HG03103 (cell line): ENCODE measurements at regions not wholly inside any gene's neighbourhood (a gene's known extent, or its start where the extent isn't known, plus 50 kb on each side); places are given as distances from the start of the nearest gene placed in this dataset.
A peak's percentile ranks its signal among the peaks of the same experiment; 100 is the strongest.

ENCODE experiments used
- ATAC-seq: cut with Tn5 transposase; IDR thresholded peaks from one replicate; pipeline ENCODE4 v1.9.1; 2021; ENCODE audit warnings: low read depth; ENCODE audit not compliant: unreplicated experiment

- no peak for ATAC-seq
Observed at GRCh38 chr3:88209356-88209755, 59.6 kb downstream of the C3orf38 start.

GRCh38 chr3:88211096-88211890 lies 61.5 kb downstream of the C3orf38 start:
- no peak for ATAC-seq

- ATAC-seq, result peak; percentile 86
Observed at GRCh38 chr3:88219138-88219792, 69.5 kb downstream of the C3orf38 start.

- no peak for ATAC-seq
Observed at GRCh38 chr3:88220126-88220525, 70.4 kb downstream of the C3orf38 start.

- ATAC-seq, result no peak
Observed at GRCh38 chr3:88221726-88222125, 72.0 kb downstream of the C3orf38 start.

GRCh38 chr3:88222343-88222742 lies 72.6 kb downstream of the C3orf38 start:
- ATAC-seq, result no peak

- ATAC-seq, result no peak
Observed at GRCh38 chr3:88225326-88226008, 75.7 kb downstream of the C3orf38 start.

GRCh38 chr3:88226910-88227309 lies 77.2 kb downstream of the C3orf38 start:
- ATAC-seq, result no peak

GRCh38 chr3:88230638-88231037 lies 80.9 kb downstream of the C3orf38 start:
- ATAC-seq, result no peak

- no peak for ATAC-seq
Observed at GRCh38 chr3:88231207-88231606, 81.4 kb downstream of the C3orf38 start.

GRCh38 chr3:88231632-88232031 lies 81.9 kb downstream of the C3orf38 start:
- ATAC-seq, result no peak

- no peak for ATAC-seq
Observed at GRCh38 chr3:88235102-88235501, 85.3 kb downstream of the C3orf38 start.

- ATAC-seq, result no peak
Observed at GRCh38 chr3:88239870-88240269, 90.1 kb downstream of the C3orf38 start.

GRCh38 chr3:88248658-88249057 lies 98.9 kb downstream of the C3orf38 start:
- ATAC-seq, result no peak

- no peak for ATAC-seq
Observed at GRCh38 chr3:88259045-88259444, 109.3 kb downstream of the C3orf38 start.

- no peak for ATAC-seq
Observed at GRCh38 chr3:88262527-88262926, 112.8 kb downstream of the C3orf38 start.

GRCh38 chr3:88263417-88264100 lies 113.8 kb downstream of the C3orf38 start:
- no peak for ATAC-seq

GRCh38 chr3:88267441-88267840 lies 117.7 kb downstream of the C3orf38 start:
- no peak for ATAC-seq

GRCh38 chr3:88267847-88268246 lies 118.1 kb downstream of the C3orf38 start:
- ATAC-seq, result no peak

GRCh38 chr3:88280326-88280725 lies 130.6 kb downstream of the C3orf38 start:
- ATAC-seq, result no peak
